Adrenal gland (tissue), 5 donors: ENCODE measurements at regions not wholly inside any gene's neighbourhood (a gene's known extent, or its start where the extent isn't known, plus 50 kb on each side); places are given as distances from the start of the nearest gene placed in this dataset.

Experiments used
- CTCF ChIP-seq, 6 experiments: fragments of 450-650 bp in 4 of 6; fragments of 200-600 bp in 2 of 6; sonication (generic) in 1 of 6; IDR thresholded peaks; 1 replicate in 5 of 6; 2 replicates in 1 of 6; pipeline versions ENCODE4 v1.5.1 to v1.8.0; 2016 to 2021; ENCODE audit warnings: antibody characterized with exemption in 6 of 6, mild to moderate bottlenecking in 2 of 6, moderate library complexity in 1 of 6
- POLR2A ChIP-seq, 2 donors: fragments of 450-650 bp; IDR thresholded peaks; one replicate each; pipeline ENCODE4 v1.6.1; 2017; ENCODE audit warnings: antibody characterized with exemption in 2 of 2, mild to moderate bottlenecking in 2 of 2, moderate library complexity in 1 of 2
- donor health status: DM: no; HTN: no; CAD: no.

DNA sequence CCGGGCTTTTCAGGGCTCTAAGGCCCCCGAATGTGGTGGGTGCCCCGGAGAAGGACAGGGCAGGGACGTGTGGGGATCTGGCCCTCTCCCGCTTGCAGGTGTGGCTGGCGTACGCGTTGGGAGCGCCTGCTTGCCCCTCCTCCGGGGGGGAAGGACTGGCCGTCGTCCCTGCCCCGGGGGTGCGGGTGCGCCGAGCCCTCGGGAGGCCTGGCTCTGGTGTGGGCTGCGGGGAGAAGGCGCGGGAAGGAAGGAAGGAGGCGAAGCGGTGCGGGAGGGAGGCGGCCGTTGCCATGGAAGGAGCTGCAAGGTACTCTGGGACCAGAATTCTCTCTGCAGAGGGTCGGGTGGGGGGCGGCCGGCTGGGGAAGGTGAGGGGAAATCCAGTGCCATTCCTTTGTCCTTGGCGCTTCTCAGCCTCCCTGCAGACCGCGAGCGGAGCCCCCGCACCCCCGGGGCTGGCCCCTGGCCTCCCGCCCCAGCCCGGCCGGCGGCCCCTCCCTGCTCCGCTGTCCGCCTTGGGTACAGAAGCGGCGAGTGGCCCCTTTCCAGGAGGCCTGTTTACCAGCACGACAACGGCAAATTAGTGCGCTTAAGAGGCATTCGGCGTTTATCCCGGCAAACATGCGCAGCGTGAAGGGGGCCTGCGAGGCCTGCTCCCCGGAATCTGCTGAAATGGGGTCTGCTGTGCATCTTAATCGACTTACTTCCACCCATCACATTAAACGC lies 67.1 kb upstream of the UNC5A start:
- no peak for TF ChIP-seq CTCF (IDR thresholded peaks at IDR 0.05)
- TF ChIP-seq POLR2A (IDR thresholded peaks at IDR 0.05), result no peak
